Endothelial cell of umbilical vein (primary cell): ENCODE measurements at regions not wholly inside any gene's neighbourhood (a gene's known extent, or its start where the extent isn't known, plus 50 kb on each side); places are given as distances from the start of the nearest gene placed in this dataset.

ENCODE experiments used
- BruUV-seq: library from RNA; stranded (reverse); fragments of 400-500 nt; replicated peaks from 2 replicates; lab custom pipeline; 2021; lab: Mats Ljungman, UMichigan
- CTCF ChIA-PET: fragments of 300-600, 350-600 bp; sonication (Branson Sonifier 250); formaldehyde crosslinking; loops from one replicate; lab custom pipeline; 2021; ENCODE audit warnings: antibody characterized with exemption, inconsistent platforms; lab: Charles Lee
- POLR2A ChIA-PET: fragments of 300-600, 350-600 bp; sonication (Branson Sonifier 250); formaldehyde crosslinking; loops from one replicate; lab custom pipeline; 2021; ENCODE audit warnings: antibody characterized with exemption, inconsistent platforms; lab: Charles Lee
- DNase-seq: peaks from one replicate; pipeline ENCODE4 v3.0.0-alpha.2; 2011; ENCODE audit warnings: low read depth, low spot score
- FAIRE-seq: peaks from 2 replicates; lab custom pipeline; 2011; peaks lifted over from hg19 to GRCh38; lab: Jason Lieb, UNC
- H2AFZ ChIP-seq: 2 replicates; pipeline ENCODE4 v1.6.0; 2012; ENCODE audit warnings: low read depth, low read length, control low read depth, inconsistent platforms
- H3K27ac ChIP-seq: 2 replicates; pipeline ENCODE4 v1.5.1; 2011; ENCODE audit warnings: low read depth, mild to moderate bottlenecking, control low read depth, low read length, moderate library complexity; ENCODE audit not compliant: insufficient read depth
- H3K27me3 ChIP-seq, 2 experiments: 2 replicates each; pipeline versions ENCODE4 v1.6.0 to v1.6.1; 2011; ENCODE audit warnings: low read length in 2 of 2, mixed read lengths in 1 of 2; ENCODE audit not compliant: control insufficient read depth in 2 of 2, insufficient read depth in 2 of 2
- H3K36me3 ChIP-seq, 2 experiments: 2 replicates in 1 of 2; 3 replicates in 1 of 2; pipeline ENCODE4 v1.5.1; 2011; ENCODE audit warnings: low read length in 2 of 2, mild to moderate bottlenecking in 1 of 2, moderate library complexity in 1 of 2; ENCODE audit not compliant: control insufficient read depth in 2 of 2, insufficient read depth in 2 of 2; ENCODE audit errors: extremely low read depth in 1 of 2
- H3K4me1 ChIP-seq: 3 replicates; pipeline ENCODE4 v1.5.1; 2011; ENCODE audit warnings: mild to moderate bottlenecking, low read length; ENCODE audit not compliant: control insufficient read depth, insufficient read depth; ENCODE audit errors: extremely low read depth
- H3K4me2 ChIP-seq: 2 replicates; pipeline ENCODE4 v1.6.1; 2011; ENCODE audit warnings: low read length, control low read depth, mixed read lengths; ENCODE audit not compliant: insufficient read depth
- H3K4me3 ChIP-seq, 3 experiments: fragments of 200-600 bp in 1 of 3; sonication (generic), shearing (Covaris generic) in 1 of 3; replicated peaks in 1 of 3; 2 replicates each; pipeline ENCODE4 v1.5.1; 2011 to 2016; ENCODE audit warnings: control low read depth in 3 of 3, low read length in 3 of 3, mild to moderate bottlenecking in 2 of 3, inconsistent platforms in 1 of 3, low read depth in 1 of 3, moderate library complexity in 1 of 3; ENCODE audit not compliant: insufficient read depth in 1 of 3
- H3K79me2 ChIP-seq: 2 replicates; pipeline ENCODE4 v1.6.0; 2012; ENCODE audit warnings: low read length, inconsistent platforms; ENCODE audit not compliant: control insufficient read depth, insufficient read depth
- H3K9ac ChIP-seq: replicated peaks from 2 replicates; pipeline ENCODE3; 2011; ENCODE audit warnings: low read length, control low read depth; ENCODE audit not compliant: insufficient read depth; ENCODE audit errors: extremely low read depth
- H3K9me1 ChIP-seq: replicated peaks from 3 replicates; pipeline ENCODE4 v1.6.0; 2011; ENCODE audit warnings: mild to moderate bottlenecking, low read length; ENCODE audit not compliant: control insufficient read depth, insufficient read depth; ENCODE audit errors: extremely low read depth
- H3K9me3 ChIP-seq: replicated peaks from 2 replicates; pipeline ENCODE4 v1.5.1; 2012; ENCODE audit warnings: low read length, inconsistent platforms; ENCODE audit not compliant: control insufficient read depth, insufficient read depth
- H4K20me1 ChIP-seq: replicated peaks from 2 replicates; pipeline ENCODE3; 2011; ENCODE audit warnings: mild to moderate bottlenecking, low read length; ENCODE audit not compliant: control insufficient read depth, insufficient read depth; ENCODE audit errors: extremely low read depth
- CTCF ChIP-seq, 2 donors: IDR thresholded peaks; 1 replicate in 1 of 2; 2 replicates in 1 of 2; pipeline ENCODE4 v1.5.1; 2011; ENCODE audit warnings: low read length in 2 of 2, mild to moderate bottlenecking in 2 of 2, moderate library complexity in 2 of 2, control low read depth in 1 of 2, inconsistent platforms in 1 of 2, low read depth in 1 of 2; ENCODE audit not compliant: insufficient read depth in 1 of 2; ENCODE audit errors: extremely low read depth in 1 of 2
- EZH2 ChIP-seq: IDR thresholded peaks from 2 replicates; pipeline ENCODE4 v1.6.1; 2012; ENCODE audit warnings: borderline replicate concordance, low read depth, mild to moderate bottlenecking, moderate library complexity, low read length, inconsistent platforms; ENCODE audit not compliant: severe bottlenecking
- FOS ChIP-seq: IDR thresholded peaks from 2 replicates; pipeline ENCODE4 v1.6.1; 2011; ENCODE audit warnings: mild to moderate bottlenecking, low read length, moderate library complexity, borderline replicate concordance; ENCODE audit not compliant: insufficient read depth
- GATA2 ChIP-seq: IDR thresholded peaks from 2 replicates; pipeline ENCODE4 v1.7.0; 2011; ENCODE audit warnings: low read depth, mild to moderate bottlenecking, moderate library complexity, mixed read lengths, low read length; ENCODE audit not compliant: insufficient read length, insufficient read depth
- MAX ChIP-seq: IDR thresholded peaks from 2 replicates; pipeline ENCODE4 v1.6.1; 2011; ENCODE audit not compliant: insufficient read depth, insufficient read length
- POLR2A ChIP-seq: IDR thresholded peaks from 2 replicates; pipeline ENCODE4 v1.6.1; 2012; ENCODE audit warnings: low read depth, mild to moderate bottlenecking, control low read depth, low read length
- POLR2AphosphoS5 ChIP-seq: IDR thresholded peaks from 2 replicates; pipeline ENCODE4 v1.6.1; 2012; ENCODE audit warnings: low read depth, mild to moderate bottlenecking, control low read depth, low read length, moderate library complexity; ENCODE audit not compliant: insufficient read depth
- dilution Hi-C: fragments of 300-500 bp; cut with MboI; formaldehyde crosslinking; loops from one replicate; pipeline ENCODE4 v1.15.0; 2019; ENCODE audit warnings: low sequenced_read_pairs; ENCODE audit not compliant: extremely low pct_ligation_motif_present
- intact Hi-C: fragments of 100-400 bp; cut with micrococcal nuclease; formaldehyde crosslinking; loops from one replicate; pipeline ENCODE4 v1.10.0; 2022

- no peak for DNase-seq
- Histone ChIP-seq H3K9ac (no peak overlapping the region), H3K27ac (no peak overlapping the region), H3K4me3 (no peak overlapping the region), H3K9me1 (no peaks in the 10 kb centered on the region), H3K36me3 (no peaks in the 10 kb centered on the region), H3K79me2 (no peaks in the 10 kb centered on the region), H3K4me2 (no peak overlapping the region), H2AFZ (no peak overlapping the region), H3K27me3 (no peaks in the 10 kb centered on the region), H3K4me1 (peaks cover 2% of the 10 kb centered on the region), H4K20me1 (no peaks in the 10 kb centered on the region), H3K9me3 (no peaks in the 10 kb centered on the region)
- BruUV-seq: no TSS peak
- intact Hi-C loops: no loop called here
- FAIRE-seq: no peak
- dilution Hi-C loops: no loop called here
- no peak for TF ChIP-seq POLR2AphosphoS5
- no peak for TF ChIP-seq MAX
- no peak for TF ChIP-seq CTCF (IDR thresholded peaks at IDR 0.05; ENCODE audit: extremely low read depth in 1 of 2, insufficient read depth in 1 of 2, low read depth in 1 of 2, low read length in 2 of 2)
- no peak for TF ChIP-seq EZH2
- no peak for TF ChIP-seq GATA2
- no peak for TF ChIP-seq FOS
- TF ChIP-seq POLR2A: no peak
- POLR2A ChIA-PET: no interaction called here
- CTCF ChIA-PET: interaction anchor here (0.9 kb wide), 2 partner anchors 16 to 17 kb away, joined by 3 read pairs; no protein-coding TSS in a partner anchor
Observed at GRCh38 chr3:194062830-194063229, 73.1 kb upstream of the HES1 start.
